ENCODE measurements at regions not wholly inside any gene's neighbourhood (a gene's known extent, or its start where the extent isn't known, plus 50 kb on each side); places are given as distances from the start of the nearest gene placed in this dataset.

DNA sequence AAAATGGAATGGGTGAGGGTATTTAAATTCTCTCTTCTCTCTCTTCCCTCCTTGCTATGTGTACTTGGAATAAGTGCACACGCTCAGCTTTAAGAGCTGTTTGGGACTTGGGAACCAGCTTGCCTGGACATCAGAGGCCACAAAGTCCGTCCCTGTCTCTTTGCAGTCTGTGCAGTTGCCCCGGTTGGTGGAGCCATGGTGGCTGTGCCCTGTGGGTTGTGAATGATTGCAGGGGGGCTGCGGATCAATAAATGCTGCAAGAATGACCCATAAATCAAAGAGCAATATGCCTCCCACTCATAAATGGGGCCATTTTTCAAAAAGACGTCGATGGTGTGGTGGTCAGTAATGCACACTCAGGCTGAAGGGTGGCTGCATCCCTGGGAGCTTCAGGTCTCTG, 135.1 kb upstream of the CST7 start:
- Histone ChIP-seq H3K27ac (no peak overlapping the region), H3K27me3 (no peaks in the 10 kb centered on the region), H3K36me3 (no peaks in the 10 kb centered on the region), H3K4me3 (no peak overlapping the region), H3K4me1 (no peaks in the 10 kb centered on the region), H3K9me3 (no peaks in the 10 kb centered on the region)
- intact Hi-C loops (cut with DNase I; ENCODE audit: low total_unique reads) = no loop called here
- DNase-seq (no peak), ATAC-seq (no peak)
- in situ Hi-C loops (cut with MboI; ENCODE audit: low sequenced_read_pairs in 4 of 4) = no loop called here
- no peak for TF ChIP-seq POLR2A (IDR thresholded peaks at IDR 0.05)
- TF ChIP-seq, protein P1, sequence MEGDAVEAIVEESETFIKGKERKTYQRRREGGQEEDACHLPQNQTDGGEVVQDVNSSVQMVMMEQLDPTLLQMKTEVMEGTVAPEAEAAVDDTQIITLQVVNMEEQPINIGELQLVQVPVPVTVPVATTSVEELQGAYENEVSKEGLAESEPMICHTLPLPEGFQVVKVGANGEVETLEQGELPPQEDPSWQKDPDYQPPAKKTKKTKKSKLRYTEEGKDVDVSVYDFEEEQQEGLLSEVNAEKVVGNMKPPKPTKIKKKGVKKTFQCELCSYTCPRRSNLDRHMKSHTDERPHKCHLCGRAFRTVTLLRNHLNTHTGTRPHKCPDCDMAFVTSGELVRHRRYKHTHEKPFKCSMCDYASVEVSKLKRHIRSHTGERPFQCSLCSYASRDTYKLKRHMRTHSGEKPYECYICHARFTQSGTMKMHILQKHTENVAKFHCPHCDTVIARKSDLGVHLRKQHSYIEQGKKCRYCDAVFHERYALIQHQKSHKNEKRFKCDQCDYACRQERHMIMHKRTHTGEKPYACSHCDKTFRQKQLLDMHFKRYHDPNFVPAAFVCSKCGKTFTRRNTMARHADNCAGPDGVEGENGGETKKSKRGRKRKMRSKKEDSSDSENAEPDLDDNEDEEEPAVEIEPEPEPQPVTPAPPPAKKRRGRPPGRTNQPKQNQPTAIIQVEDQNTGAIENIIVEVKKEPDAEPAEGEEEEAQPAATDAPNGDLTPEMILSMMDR (IDR thresholded peaks at IDR 0.05 in 4 of 5, conservative IDR thresholded peaks at IDR 0.05 in 1 of 5) = no peak

DNA sequence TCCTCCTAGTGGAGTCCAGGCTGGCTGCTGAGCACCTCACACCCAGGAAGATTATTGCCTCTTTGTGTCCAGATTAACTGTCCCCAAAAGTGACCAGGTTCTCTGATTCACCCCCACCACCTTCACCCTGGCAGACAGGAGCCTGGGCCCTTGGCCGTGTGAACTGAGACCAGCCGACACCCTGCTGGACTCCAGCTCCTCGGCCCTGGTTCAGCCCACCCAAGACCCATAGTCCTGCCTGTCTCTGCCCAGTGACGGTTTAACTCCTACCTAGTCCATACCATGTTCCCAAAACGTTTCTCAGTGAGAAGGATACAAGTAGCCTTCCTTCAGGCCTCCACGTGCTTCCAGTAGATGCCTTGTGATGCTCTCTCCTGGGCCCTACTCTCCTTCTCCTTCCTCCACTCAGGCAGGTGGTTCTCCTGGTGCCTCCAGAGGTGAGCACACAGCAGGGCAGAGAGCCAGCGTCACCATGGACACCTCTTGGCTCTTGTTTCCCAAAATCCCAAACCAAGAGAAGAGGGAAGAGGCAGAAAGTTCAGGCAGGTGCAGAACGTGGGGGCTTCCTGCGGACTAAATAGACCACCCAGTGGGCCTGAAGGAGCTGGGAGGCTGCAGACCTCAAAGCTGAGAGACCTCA, 134.4 kb upstream of the CST7 start:
- Histone ChIP-seq H3K27ac (no peak overlapping the region), H3K9me3 (no peaks in the 10 kb centered on the region), H3K27me3 (no peaks in the 10 kb centered on the region), H3K36me3 (no peaks in the 10 kb centered on the region), H3K4me1 (no peaks in the 10 kb centered on the region), H3K4me3 (no peak overlapping the region)
- intact Hi-C loops (cut with DNase I; ENCODE audit: low total_unique reads) = no loop called here
- TF ChIP-seq, protein P1 (IDR thresholded peaks at IDR 0.05 in 4 of 5, conservative IDR thresholded peaks at IDR 0.05 in 1 of 5) = no peak
- no peak for TF ChIP-seq POLR2A (IDR thresholded peaks at IDR 0.05)
- no peak for DNase-seq
- ATAC-seq = no peak
- in situ Hi-C loops (cut with MboI; ENCODE audit: low sequenced_read_pairs in 4 of 4) = no loop called here

DNA sequence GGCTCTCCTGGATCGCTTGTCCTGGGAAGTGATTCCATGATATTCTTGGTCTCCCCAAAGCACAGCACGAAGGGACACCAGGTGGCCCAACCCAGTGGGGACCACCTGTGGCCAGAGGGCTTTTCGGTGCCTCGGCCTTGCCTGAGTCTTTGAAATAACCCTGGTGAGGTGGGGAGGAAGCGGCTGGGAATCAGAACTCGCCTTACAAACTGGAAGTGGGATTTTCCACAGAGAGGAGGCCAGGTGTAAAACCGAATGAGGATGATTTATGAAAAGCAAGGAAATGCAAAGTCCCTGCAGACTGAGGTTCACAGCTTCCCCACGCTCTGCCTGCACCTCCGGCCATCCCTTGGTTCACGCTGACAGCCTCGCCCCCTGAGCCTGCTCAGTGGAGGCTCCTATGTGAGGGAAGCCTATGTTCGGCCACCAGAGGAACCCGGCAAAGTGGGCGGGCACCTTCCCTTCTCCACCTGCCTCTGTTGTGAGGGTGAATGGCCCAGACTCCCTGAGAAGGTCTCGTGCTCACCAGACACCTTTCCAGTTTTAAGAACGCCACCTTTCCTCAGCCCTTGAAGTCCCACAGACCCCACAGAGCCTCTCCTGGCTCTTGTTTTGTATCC, 133.8 kb upstream of the CST7 start:
- no peak for DNase-seq
- H3K27me3 ChIP-seq = no peaks in the 10 kb centered on the region
- no peaks in the 10 kb centered on the region for H3K36me3 ChIP-seq
- TF ChIP-seq POLR2A (IDR thresholded peaks at IDR 0.05) = no peak
- intact Hi-C loops (cut with DNase I; ENCODE audit: low total_unique reads) (no loop called here), in situ Hi-C loops (cut with MboI; ENCODE audit: low sequenced_read_pairs in 4 of 4) (no loop called here)
- no peak overlapping the region for H3K27ac ChIP-seq
- no peaks in the 10 kb centered on the region for H3K9me3 ChIP-seq
- no peaks in the 10 kb centered on the region for H3K4me1 ChIP-seq
- H3K4me3 ChIP-seq = no peak overlapping the region
- ATAC-seq = no peak

DNA sequence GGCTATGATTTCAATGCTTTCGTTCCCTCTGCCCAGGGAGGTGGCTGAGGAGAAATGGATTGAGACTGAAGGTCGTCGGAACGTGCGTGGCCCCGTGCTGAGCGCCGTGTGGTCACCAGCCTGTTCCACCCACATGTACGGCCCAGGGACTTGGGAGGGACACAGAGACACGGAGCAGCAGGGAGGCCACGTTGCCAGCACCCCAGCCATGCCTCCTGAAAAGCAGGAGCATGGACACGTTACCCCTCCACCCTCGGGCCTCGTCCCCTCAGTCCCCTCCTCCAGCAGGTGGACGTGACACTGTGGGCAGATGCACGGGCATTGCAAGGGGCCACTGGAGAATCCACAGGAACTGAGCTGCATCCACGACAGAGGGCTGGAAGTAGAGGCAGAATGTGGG, 133.1 kb upstream of the CST7 start:
- H3K4me1 ChIP-seq = no peaks in the 10 kb centered on the region
- no peaks in the 10 kb centered on the region for H3K36me3 ChIP-seq
- no peak for TF ChIP-seq POLR2A (IDR thresholded peaks at IDR 0.05)
- TF ChIP-seq, protein P1 (IDR thresholded peaks at IDR 0.05 in 4 of 5, conservative IDR thresholded peaks at IDR 0.05 in 1 of 5) = no peak
- intact Hi-C loops (cut with DNase I; ENCODE audit: low total_unique reads) (no loop called here), in situ Hi-C loops (cut with MboI; ENCODE audit: low sequenced_read_pairs in 4 of 4) (no loop called here)
- ATAC-seq (no peak), DNase-seq (no peak)
- no peak overlapping the region for H3K4me3 ChIP-seq
- no peak overlapping the region for H3K27ac ChIP-seq
- no peaks in the 10 kb centered on the region for H3K27me3 ChIP-seq
- H3K9me3 ChIP-seq = no peaks in the 10 kb centered on the region

DNA sequence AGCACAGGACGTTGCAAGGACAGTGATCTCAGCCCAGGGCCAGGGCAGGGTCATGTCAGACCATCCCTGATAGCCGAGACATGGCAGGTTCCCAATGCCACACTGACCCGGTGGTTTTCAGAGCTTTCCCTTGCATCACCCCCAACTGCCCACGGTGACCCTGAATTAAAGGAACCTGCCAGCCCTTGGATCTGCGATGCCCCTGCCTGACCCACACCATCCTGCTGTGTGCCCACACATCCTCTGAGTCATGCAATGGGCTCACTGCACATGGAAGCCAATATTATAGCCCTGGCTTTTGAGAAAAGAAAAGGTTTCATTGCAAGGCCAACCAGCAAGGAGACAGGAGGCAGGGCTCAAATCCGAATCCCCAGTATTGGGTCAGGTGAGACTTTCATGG, 132.6 kb upstream of the CST7 start:
- H3K27ac ChIP-seq = no peak overlapping the region
- DNase-seq (no peak), ATAC-seq (no peak)
- in situ Hi-C loops (cut with MboI; ENCODE audit: low sequenced_read_pairs in 4 of 4) (no loop called here), intact Hi-C loops (cut with DNase I; ENCODE audit: low total_unique reads) (no loop called here)
- no peaks in the 10 kb centered on the region for H3K36me3 ChIP-seq
- H3K4me1 ChIP-seq = no peaks in the 10 kb centered on the region
- TF ChIP-seq POLR2A (IDR thresholded peaks at IDR 0.05) = no peak
- TF ChIP-seq, protein P1 (IDR thresholded peaks at IDR 0.05 in 4 of 5, conservative IDR thresholded peaks at IDR 0.05 in 1 of 5) = no peak
- no peaks in the 10 kb centered on the region for H3K27me3 ChIP-seq
- H3K4me3 ChIP-seq = no peak overlapping the region
- no peaks in the 10 kb centered on the region for H3K9me3 ChIP-seq
